Muscle layer of colon (tissue), 2 donors: ENCODE measurements at regions not wholly inside any gene's neighbourhood (a gene's known extent, or its start where the extent isn't known, plus 50 kb on each side); places are given as distances from the start of the nearest gene placed in this dataset.
"Not testable (repeated sequence)": the region's sequence is repeated elsewhere in the genome, so short reads cannot be mapped to it uniquely, and the experiment has no call there.

ENCODE experiments used
- H3K27ac ChIP-seq: one replicate; pipeline ENCODE4 v1.7.0; 2013; ENCODE audit warnings: low read depth, mild to moderate bottlenecking, low read length, moderate library complexity
- H3K27me3 ChIP-seq, 2 donors: one replicate each; pipeline ENCODE4 v1.7.0; 2013; ENCODE audit warnings: low read length in 2 of 2, mild to moderate bottlenecking in 2 of 2; ENCODE audit not compliant: insufficient read depth in 2 of 2, control insufficient read depth in 1 of 2
- H3K36me3 ChIP-seq: one replicate; pipeline ENCODE4 v1.7.0; 2013; ENCODE audit warnings: mild to moderate bottlenecking, low read length; ENCODE audit not compliant: insufficient read depth
- H3K4me1 ChIP-seq: one replicate; pipeline ENCODE4 v1.7.0; 2013; ENCODE audit warnings: mild to moderate bottlenecking, low read length; ENCODE audit not compliant: insufficient read depth
- H3K4me3 ChIP-seq, 2 donors: one replicate each; pipeline ENCODE4 v1.7.0; 2013; ENCODE audit warnings: low read length in 2 of 2, low read depth in 1 of 2, mild to moderate bottlenecking in 1 of 2, moderate library complexity in 1 of 2
- H3K9ac ChIP-seq: one replicate; pipeline ENCODE4 v1.7.0; 2013; ENCODE audit warnings: low read length
- H3K9me3 ChIP-seq: one replicate; pipeline ENCODE4 v1.7.0; 2013; ENCODE audit warnings: mild to moderate bottlenecking, low read length
- donor health status: abdominal sarcoma.
- donor health status: Adenocarcinoma of cecum.

GRCh38 chr2:41180387-41180786 is 728.5 kb upstream of the SLC8A1 start:
- Histone ChIP-seq H3K36me3 (no peaks in the 10 kb centered on the region), H3K27me3 (no peaks in the 10 kb centered on the region), H3K4me1 (no peaks in the 10 kb centered on the region), H3K27ac (no peak overlapping the region), H3K9me3 (no peaks in the 10 kb centered on the region), H3K9ac (no peak overlapping the region), H3K4me3 (no peak overlapping the region)

DNA sequence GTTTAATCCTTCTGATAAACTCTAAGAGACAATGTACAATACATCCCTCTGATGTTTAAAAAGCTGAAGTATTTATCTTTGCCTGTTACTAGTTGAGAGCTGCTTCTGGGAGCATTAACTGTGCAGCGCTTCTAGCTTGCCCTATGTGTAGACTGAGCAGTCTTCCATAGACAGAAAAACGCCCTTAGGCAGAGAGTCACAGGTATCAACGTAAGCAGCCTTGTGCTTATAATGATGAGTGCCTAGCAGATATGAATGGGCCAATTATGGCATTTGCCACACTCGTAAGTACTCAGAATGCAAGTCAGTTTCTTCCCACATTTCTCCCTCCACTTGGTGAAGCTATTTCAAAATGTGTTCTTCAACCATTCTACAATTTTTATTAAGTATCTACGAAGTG is 731.1 kb upstream of the SLC8A1 start:
- H3K36me3 ChIP-seq: no peaks in the 10 kb centered on the region
- no peak overlapping the region for H3K4me3 ChIP-seq
- no peak overlapping the region for H3K9ac ChIP-seq
- no peaks in the 10 kb centered on the region for H3K27me3 ChIP-seq
- no peaks in the 10 kb centered on the region for H3K9me3 ChIP-seq
- no peak overlapping the region for H3K27ac ChIP-seq
- H3K4me1 ChIP-seq: no peaks in the 10 kb centered on the region

DNA sequence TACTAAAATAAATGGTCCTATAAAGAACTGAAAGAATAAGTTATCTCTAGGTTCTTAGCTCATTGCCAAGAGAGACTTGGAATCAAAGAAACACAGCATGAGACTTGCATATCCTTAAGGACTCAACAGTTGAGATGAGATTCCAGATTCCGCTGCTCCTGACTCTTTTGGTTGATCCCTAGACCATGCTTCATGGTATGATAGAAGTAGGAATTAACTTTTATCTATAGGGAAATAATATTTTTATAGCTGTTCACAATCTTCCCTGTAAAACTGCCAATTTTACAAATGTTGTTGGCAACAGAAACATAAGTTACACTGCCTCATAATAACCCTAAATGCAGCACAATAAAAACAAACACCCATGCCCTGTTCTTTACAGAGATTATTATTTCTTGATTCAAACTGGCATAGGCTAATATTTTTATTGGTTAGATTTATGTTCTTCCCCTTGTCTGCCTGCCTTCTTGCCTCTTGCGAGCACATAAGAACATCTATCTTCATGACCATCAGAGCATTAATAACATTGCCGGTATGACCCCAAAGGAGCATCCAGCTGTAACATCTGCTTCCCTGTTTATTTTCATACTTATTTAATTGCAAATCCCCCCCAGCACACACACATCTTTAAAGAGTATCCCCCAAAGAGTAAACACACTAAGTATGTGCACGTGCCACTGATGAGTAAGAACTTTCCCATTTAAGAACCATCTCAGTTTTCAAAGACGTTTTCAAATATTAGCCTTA is 735.7 kb upstream of the SLC8A1 start:
- Histone ChIP-seq H3K9ac (no peak overlapping the region), H3K36me3 (no peaks in the 10 kb centered on the region), H3K27me3 (no peaks in the 10 kb centered on the region), H3K4me3 (no peak overlapping the region), H3K9me3 (no peaks in the 10 kb centered on the region), H3K4me1 (no peaks in the 10 kb centered on the region), H3K27ac (no peak overlapping the region)

DNA sequence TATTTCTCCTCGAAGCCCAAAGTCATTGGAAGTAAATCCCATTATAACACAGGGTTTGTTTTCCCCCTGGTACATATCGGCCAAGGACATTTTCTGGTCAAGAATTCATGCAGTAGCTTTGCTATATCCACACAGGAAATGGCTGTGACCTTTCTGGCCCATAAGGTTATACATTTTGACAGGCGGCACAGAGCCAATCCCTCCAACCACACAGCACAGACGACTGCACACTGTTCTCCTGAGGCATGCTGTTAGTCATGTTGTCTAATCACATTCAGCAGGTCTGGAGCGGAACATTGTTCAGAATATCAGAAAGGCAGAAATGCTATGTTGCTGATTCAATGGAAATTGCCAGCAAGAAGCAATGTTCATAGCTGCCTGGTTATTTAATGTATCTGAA is 742.3 kb upstream of the SLC8A1 start:
- no peaks in the 10 kb centered on the region for H3K36me3 ChIP-seq
- H3K9ac ChIP-seq: no peak overlapping the region
- no peaks in the 10 kb centered on the region for H3K27me3 ChIP-seq
- no peaks in the 10 kb centered on the region for H3K9me3 ChIP-seq
- no peak overlapping the region for H3K27ac ChIP-seq
- no peaks in the 10 kb centered on the region for H3K4me1 ChIP-seq
- no peak overlapping the region for H3K4me3 ChIP-seq

DNA sequence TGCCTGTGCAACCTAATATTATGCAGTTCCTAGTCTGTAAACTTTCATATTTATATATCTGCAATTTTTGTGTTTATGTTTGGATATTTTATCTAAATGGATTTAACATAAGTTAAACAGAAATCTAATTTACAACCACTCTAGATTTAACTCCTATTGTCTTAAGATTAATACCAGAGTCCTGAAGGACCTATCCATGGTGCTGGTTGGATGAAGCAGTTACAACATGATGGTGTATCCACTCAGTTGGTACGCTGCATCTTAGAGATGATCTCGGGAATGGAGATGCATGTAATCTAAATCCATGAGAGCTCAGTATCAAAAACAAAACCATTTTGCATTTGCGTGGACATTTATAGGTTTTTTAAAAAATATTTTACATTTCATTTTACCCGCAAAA is 745.9 kb upstream of the SLC8A1 start:
- no peaks in the 10 kb centered on the region for H3K4me1 ChIP-seq
- no peaks in the 10 kb centered on the region for H3K9me3 ChIP-seq
- H3K27ac ChIP-seq: no peak overlapping the region
- H3K9ac ChIP-seq: no peak overlapping the region
- no peaks in the 10 kb centered on the region for H3K27me3 ChIP-seq
- H3K4me3 ChIP-seq: no peak overlapping the region
- no peaks in the 10 kb centered on the region for H3K36me3 ChIP-seq

- Histone ChIP-seq H3K27ac (no peak overlapping the region), H3K4me1 (no peaks in the 10 kb centered on the region), H3K9me3 (no peaks in the 10 kb centered on the region), H3K27me3 (no peaks in the 10 kb centered on the region), H3K36me3 (no peaks in the 10 kb centered on the region), H3K4me3 (no peak overlapping the region), H3K9ac (no peak overlapping the region)
Measured at GRCh38 chr2:41199334-41199733, 747.4 kb upstream of the SLC8A1 start.

DNA sequence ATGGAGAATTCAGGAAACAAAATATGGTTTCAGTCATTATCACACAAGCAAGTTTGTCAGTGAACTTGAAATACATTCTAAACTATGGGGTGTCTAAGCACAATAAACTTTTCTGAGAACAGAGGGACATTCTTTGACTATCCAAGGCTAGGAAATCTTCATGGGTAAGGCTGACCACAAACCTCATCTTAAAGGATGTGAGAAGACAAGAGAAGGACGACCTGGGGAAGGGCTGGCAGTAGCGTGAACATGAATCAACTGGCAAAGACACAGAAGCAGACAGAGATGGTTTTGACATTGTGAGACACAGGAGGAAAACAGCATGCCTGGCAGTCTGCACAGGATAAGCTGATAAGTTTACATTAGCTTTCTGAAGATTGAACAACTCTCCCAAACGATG is 752.4 kb upstream of the SLC8A1 start:
- H3K27ac ChIP-seq: no peak overlapping the region
- H3K36me3 ChIP-seq: no peaks in the 10 kb centered on the region
- no peaks in the 10 kb centered on the region for H3K4me1 ChIP-seq
- no peak overlapping the region for H3K4me3 ChIP-seq
- H3K9ac ChIP-seq: no peak overlapping the region
- no peaks in the 10 kb centered on the region for H3K9me3 ChIP-seq
- no peaks in the 10 kb centered on the region for H3K27me3 ChIP-seq

DNA sequence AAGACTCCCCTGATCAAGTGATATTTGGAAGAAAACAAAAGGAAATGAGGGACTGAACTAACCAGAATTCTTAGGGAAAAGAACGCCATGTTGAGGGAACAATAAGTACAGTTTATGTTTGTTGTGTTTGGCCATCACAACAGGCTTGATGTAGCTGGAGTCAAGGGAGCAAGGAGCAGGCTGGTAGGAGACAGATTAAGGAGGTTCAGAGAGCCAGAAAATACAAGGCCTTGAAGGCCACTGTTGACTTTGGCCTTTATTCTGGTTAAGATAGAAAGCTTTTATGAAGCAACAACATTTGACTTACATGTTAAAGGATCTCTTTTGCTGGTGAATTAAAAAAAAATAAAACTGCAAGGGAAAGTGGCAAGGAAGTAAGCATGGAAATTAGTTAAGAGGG is 754.1 kb upstream of the SLC8A1 start:
- Histone ChIP-seq H3K36me3 (no peaks in the 10 kb centered on the region), H3K9me3 (no peaks in the 10 kb centered on the region), H3K9ac (no peak overlapping the region), H3K4me1 (no peaks in the 10 kb centered on the region), H3K4me3 (no peak overlapping the region), H3K27me3 (no peaks in the 10 kb centered on the region), H3K27ac (no peak overlapping the region)

GRCh38 chr2:41207578-41207977 is 755.7 kb upstream of the SLC8A1 start:
- no peaks in the 10 kb centered on the region for H3K4me1 ChIP-seq
- no peak overlapping the region for H3K4me3 ChIP-seq
- H3K9ac ChIP-seq: no peak overlapping the region
- no peaks in the 10 kb centered on the region for H3K27me3 ChIP-seq
- no peaks in the 10 kb centered on the region for H3K36me3 ChIP-seq
- H3K9me3 ChIP-seq: no peaks in the 10 kb centered on the region
- no peak overlapping the region for H3K27ac ChIP-seq

GRCh38 chr2:41210030-41210429 is 758.1 kb upstream of the SLC8A1 start:
- H3K9ac ChIP-seq, H3K4me1 ChIP-seq, H3K9me3 ChIP-seq, H3K27ac ChIP-seq, H3K4me3 ChIP-seq, H3K27me3 ChIP-seq, H3K36me3 ChIP-seq: not testable (repeated sequence)

DNA sequence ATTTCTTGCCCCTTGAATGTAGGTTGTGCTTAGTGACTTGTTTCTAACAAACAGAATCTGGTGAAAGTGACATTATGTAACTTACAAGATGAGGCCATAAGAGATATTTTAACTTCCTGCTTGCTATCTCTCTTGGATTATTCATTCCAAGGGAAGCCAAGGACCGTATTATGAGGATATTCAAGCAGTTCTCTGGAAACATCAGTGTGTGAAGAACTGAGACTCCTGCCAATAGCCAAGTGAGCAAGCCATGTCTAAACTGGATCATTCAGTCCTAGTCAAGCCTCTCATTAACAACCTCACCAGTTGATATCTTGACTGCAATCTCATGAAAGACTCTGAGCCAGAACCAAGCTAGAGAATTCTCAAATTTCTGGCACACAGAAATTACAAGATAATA is 765.1 kb upstream of the SLC8A1 start:
- H3K27ac ChIP-seq: no peak overlapping the region
- no peaks in the 10 kb centered on the region for H3K9me3 ChIP-seq
- no peaks in the 10 kb centered on the region for H3K27me3 ChIP-seq
- no peak overlapping the region for H3K9ac ChIP-seq
- no peaks in the 10 kb centered on the region for H3K36me3 ChIP-seq
- no peaks in the 10 kb centered on the region for H3K4me1 ChIP-seq
- H3K4me3 ChIP-seq: no peak overlapping the region

- H3K27ac ChIP-seq: no peak overlapping the region
- no peak overlapping the region for H3K9ac ChIP-seq
- no peaks in the 10 kb centered on the region for H3K4me1 ChIP-seq
- no peaks in the 10 kb centered on the region for H3K36me3 ChIP-seq
- H3K4me3 ChIP-seq: no peak overlapping the region
- H3K9me3 ChIP-seq: no peaks in the 10 kb centered on the region
- H3K27me3 ChIP-seq: no peaks in the 10 kb centered on the region
Measured at GRCh38 chr2:41222593-41222992, 770.7 kb upstream of the SLC8A1 start.
